ENCODE measurements at regions not wholly inside any gene's neighbourhood (a gene's known extent, or its start where the extent isn't known, plus 50 kb on each side); places are given as distances from the start of the nearest gene placed in this dataset.

DNA sequence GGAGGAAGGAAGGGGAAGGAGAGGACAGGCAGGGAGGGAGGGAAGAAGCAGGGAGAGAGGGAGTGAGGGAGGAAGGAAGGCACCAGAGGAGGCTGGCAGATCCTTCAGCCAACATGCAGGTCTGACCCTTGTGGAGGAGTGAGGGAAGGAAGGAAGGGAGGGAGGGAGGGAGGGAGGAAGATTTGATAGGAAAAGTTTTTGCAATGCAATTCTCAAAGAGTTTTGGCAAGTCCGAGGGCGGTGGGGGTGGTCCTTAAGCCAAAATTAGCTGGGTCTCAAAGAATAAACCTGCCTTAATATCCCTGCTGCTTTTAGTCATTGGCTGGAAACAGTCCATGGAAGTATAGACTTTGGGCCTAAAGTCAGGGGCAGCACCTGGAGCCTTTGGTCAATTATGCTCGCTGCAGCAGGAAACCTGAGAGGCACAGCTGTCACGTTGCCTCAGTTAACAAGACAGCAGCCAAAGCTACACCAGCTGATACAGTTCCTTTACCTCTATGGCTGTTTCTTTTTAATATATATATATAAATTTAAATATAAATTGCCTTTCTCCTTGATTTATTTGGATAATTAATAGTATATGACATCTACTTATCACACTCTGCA is 115.7 kb upstream of the RALGAPA2 start:
- Histone ChIP-seq H3K9me3 (ENCODE audit: insufficient read depth, low read length) (no peaks in the 10 kb centered on the region), H3K27me3 (ENCODE audit: low read depth, low read length) (peaks cover 24% of the 10 kb centered on the region), H3K79me2 (ENCODE audit: low read length) (no peaks in the 10 kb centered on the region), H3K36me3 (replicated peaks; ENCODE audit: low read depth, low read length) (no peaks in the 10 kb centered on the region), H3K4me2 (ENCODE audit: low read length) (no peak overlapping the region), H3K9ac (ENCODE audit: low read length) (no peak overlapping the region), H3K4me3 (ENCODE audit: low read length) (no peak overlapping the region), H3K4me1 (ENCODE audit: low read length) (peaks cover 17% of the 10 kb centered on the region), H2AFZ (ENCODE audit: low read depth, low read length) (no peak overlapping the region), H3K27ac (ENCODE audit: low read length) (no peak overlapping the region), H4K20me1 (ENCODE audit: insufficient read depth, low read length) (no peaks in the 10 kb centered on the region)
- TF ChIP-seq, protein P1, sequence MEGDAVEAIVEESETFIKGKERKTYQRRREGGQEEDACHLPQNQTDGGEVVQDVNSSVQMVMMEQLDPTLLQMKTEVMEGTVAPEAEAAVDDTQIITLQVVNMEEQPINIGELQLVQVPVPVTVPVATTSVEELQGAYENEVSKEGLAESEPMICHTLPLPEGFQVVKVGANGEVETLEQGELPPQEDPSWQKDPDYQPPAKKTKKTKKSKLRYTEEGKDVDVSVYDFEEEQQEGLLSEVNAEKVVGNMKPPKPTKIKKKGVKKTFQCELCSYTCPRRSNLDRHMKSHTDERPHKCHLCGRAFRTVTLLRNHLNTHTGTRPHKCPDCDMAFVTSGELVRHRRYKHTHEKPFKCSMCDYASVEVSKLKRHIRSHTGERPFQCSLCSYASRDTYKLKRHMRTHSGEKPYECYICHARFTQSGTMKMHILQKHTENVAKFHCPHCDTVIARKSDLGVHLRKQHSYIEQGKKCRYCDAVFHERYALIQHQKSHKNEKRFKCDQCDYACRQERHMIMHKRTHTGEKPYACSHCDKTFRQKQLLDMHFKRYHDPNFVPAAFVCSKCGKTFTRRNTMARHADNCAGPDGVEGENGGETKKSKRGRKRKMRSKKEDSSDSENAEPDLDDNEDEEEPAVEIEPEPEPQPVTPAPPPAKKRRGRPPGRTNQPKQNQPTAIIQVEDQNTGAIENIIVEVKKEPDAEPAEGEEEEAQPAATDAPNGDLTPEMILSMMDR (IDR thresholded peaks at IDR 0.05; ENCODE audit: low read depth, low read length), result no peak
- TF ChIP-seq EZH2phosphoT487 (IDR thresholded peaks at IDR 0.05; ENCODE audit: low read depth), result no peak

DNA sequence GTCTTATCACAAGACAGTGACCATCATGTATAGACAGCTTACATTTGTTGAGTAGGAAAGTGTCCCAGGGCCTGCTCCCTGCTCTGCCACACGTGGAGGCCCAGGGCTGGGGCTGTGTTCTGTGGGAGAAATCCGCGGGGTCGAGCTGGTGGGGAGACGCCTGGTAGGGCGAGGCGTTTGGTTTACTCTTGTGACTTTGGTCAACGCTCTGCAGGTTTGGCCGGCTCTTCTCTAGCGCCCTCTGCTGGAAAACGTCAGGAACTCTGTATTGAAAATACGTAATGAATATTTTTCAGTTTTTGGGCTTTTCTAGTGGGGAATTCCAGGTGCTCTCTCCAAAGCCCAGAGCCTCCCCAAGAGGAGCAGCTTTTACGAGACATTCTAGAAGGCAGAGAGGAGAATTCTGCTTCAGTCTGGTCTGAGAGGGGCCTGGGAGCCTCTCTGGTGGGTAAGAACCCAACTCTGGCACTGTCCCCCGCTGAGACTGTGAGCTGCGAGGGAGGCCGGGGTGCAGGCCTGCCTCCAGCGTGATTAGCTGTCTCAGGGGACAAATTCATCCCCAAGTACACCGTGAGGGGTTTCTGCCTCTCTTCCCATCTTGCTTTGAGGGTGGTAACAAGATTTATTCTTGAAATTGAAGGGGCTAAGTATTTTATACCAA is 112.6 kb upstream of the RALGAPA2 start:
- Histone ChIP-seq H3K9ac (ENCODE audit: low read length) (peak overlapping the region; percentile 59; the same call in 1 of the 2 replicates), H3K27me3 (ENCODE audit: low read depth, low read length) (peaks cover 36% of the 10 kb centered on the region), H3K27ac (ENCODE audit: low read length) (no peak overlapping the region), H3K79me2 (ENCODE audit: low read length) (no peaks in the 10 kb centered on the region), H3K36me3 (replicated peaks; ENCODE audit: low read depth, low read length) (no peaks in the 10 kb centered on the region), H3K4me3 (ENCODE audit: low read length) (peak overlapping the region; percentile 62), H3K4me1 (ENCODE audit: low read length) (peaks cover 17% of the 10 kb centered on the region), H4K20me1 (ENCODE audit: insufficient read depth, low read length) (no peaks in the 10 kb centered on the region), H3K4me2 (ENCODE audit: low read length) (peak overlapping the region; percentile 85), H2AFZ (ENCODE audit: low read depth, low read length) (peak overlapping the region; percentile 97), H3K9me3 (ENCODE audit: insufficient read depth, low read length) (no peaks in the 10 kb centered on the region)
- TF ChIP-seq EZH2phosphoT487 (IDR thresholded peaks at IDR 0.05; ENCODE audit: low read depth), result no peak
- TF ChIP-seq, protein P1 (IDR thresholded peaks at IDR 0.05; ENCODE audit: low read depth, low read length), result peak; percentile 90

DNA sequence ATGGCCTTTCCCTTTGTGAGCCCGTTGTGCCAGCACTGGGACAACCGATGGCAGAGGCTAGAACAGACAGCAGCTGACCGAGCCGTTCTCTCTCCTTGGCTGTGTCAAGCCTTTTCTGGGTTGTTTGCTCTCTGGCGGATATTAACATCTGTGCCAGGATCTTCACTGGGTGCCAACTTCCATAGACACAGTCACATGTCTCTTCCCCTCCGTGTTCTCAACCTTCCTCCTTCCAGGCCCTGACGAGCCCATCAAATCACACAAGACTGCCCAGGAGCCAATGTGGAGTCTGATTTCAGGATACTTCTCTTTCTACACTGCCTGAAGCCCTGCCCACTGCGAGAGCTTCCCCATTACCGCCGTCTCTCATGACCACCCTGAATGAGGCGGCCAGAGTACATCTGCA is 111.0 kb upstream of the RALGAPA2 start:
- Histone ChIP-seq H3K36me3 (replicated peaks; ENCODE audit: low read depth, low read length) (no peaks in the 10 kb centered on the region), H3K4me1 (ENCODE audit: low read length) (peaks cover 17% of the 10 kb centered on the region), H3K9me3 (ENCODE audit: insufficient read depth, low read length) (no peaks in the 10 kb centered on the region), H3K79me2 (ENCODE audit: low read length) (no peaks in the 10 kb centered on the region), H3K4me3 (ENCODE audit: low read length) (no peak overlapping the region), H3K27me3 (ENCODE audit: low read depth, low read length) (peaks cover 36% of the 10 kb centered on the region), H3K9ac (ENCODE audit: low read length) (no peak overlapping the region), H4K20me1 (ENCODE audit: insufficient read depth, low read length) (no peaks in the 10 kb centered on the region), H3K27ac (ENCODE audit: low read length) (no peak overlapping the region), H2AFZ (ENCODE audit: low read depth, low read length) (no peak overlapping the region), H3K4me2 (ENCODE audit: low read length) (no peak overlapping the region)
- no peak for TF ChIP-seq EZH2phosphoT487 (IDR thresholded peaks at IDR 0.05; ENCODE audit: low read depth)
- TF ChIP-seq, protein P1 (IDR thresholded peaks at IDR 0.05; ENCODE audit: low read depth, low read length), result no peak

DNA sequence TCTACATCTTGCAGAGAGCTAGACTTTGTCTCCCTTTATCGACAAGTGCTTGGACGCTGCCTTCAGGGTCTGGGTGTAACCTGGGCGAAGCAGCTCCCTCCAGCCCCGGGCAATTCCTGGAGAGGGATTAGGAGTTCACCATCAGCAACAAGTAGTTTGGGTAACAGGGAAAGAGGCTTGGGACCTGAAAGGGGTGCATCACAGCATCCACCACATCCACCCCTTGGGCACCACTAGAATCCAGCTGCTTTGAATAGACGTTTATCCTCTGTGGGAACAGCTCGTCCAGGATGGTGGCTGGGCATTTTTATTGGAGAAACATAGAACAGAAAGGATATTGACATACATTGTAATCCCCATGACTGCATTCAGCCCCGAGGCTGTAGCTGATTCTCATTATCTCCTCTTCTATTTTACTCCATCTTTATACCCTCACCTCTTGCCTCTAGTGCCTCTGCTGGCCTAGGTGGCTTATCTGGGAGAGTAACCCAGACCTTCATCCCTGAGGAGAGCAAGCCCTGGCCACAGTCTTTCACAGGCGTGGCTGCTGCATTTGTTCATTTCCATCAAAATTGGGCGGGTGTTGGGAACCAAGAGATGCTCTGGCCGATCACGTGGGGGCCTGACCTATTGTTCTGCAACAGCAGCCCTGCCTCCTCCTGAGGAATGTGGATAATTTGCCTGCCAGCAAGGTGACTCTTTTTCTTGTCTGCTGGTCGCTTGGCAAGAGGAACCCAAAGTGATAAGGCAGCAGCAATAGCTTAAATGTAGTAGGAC is 109.2 kb upstream of the RALGAPA2 start:
- H3K4me3 ChIP-seq (ENCODE audit: low read length), result no peak overlapping the region
- no peak overlapping the region for H2AFZ ChIP-seq (ENCODE audit: low read depth, low read length)
- no peaks in the 10 kb centered on the region for H4K20me1 ChIP-seq (ENCODE audit: insufficient read depth, low read length)
- no peaks in the 10 kb centered on the region for H3K9me3 ChIP-seq (ENCODE audit: insufficient read depth, low read length)
- H3K79me2 ChIP-seq (ENCODE audit: low read length), result no peaks in the 10 kb centered on the region
- no peak overlapping the region for H3K9ac ChIP-seq (ENCODE audit: low read length)
- H3K36me3 ChIP-seq (replicated peaks; ENCODE audit: low read depth, low read length), result no peaks in the 10 kb centered on the region
- peaks cover 17% of the 10 kb centered on the region for H3K4me1 ChIP-seq (ENCODE audit: low read length)
- no peak overlapping the region for H3K27ac ChIP-seq (ENCODE audit: low read length)
- no peak overlapping the region for H3K4me2 ChIP-seq (ENCODE audit: low read length)
- TF ChIP-seq, protein P1 (IDR thresholded peaks at IDR 0.05; ENCODE audit: low read depth, low read length), result no peak
- no peak for TF ChIP-seq EZH2phosphoT487 (IDR thresholded peaks at IDR 0.05; ENCODE audit: low read depth)
- peaks cover 28% of the 10 kb centered on the region for H3K27me3 ChIP-seq (ENCODE audit: low read depth, low read length)
